PC-9 (cell line): ENCODE measurements at regions not wholly inside any gene's neighbourhood (a gene's known extent, or its start where the extent isn't known, plus 50 kb on each side); places are given as distances from the start of the nearest gene placed in this dataset.

Experiments
- BruUV-seq: library from RNA; stranded (reverse); fragments of 400-500 nt; replicated peaks from 2 replicates; lab custom pipeline; 2021; lab: Mats Ljungman, UMichigan
- CTCF ChIA-PET: fragments of 300-600 bp; sonication (Branson Sonifier 250); formaldehyde crosslinking; loops from one replicate; lab custom pipeline; 2022; ENCODE audit warnings: antibody characterized with exemption; lab: Charles Lee
- POLR2A ChIA-PET: fragments of 300-600 bp; sonication (Branson Sonifier 250); formaldehyde crosslinking; loops from one replicate; lab custom pipeline; 2022; ENCODE audit warnings: antibody characterized with exemption; ENCODE audit not compliant: unreplicated experiment; lab: Charles Lee
- DNase-seq, 2 experiments: peaks; one replicate each; pipeline versions ENCODE4 v3.0.0 to v3.0.0-alpha.2; 2015 to 2022; ENCODE audit warnings: mixed read lengths in 1 of 2
- H2AFZ ChIP-seq: fragments of 200-600 bp; sonication (generic); 2 replicates; pipeline ENCODE4 v1.8.1; 2017; ENCODE audit warnings: antibody characterized with exemption
- H3F3A ChIP-seq: fragments of 200-600 bp; sonication (generic); 2 replicates; pipeline ENCODE4 v1.8.1; 2017; ENCODE audit warnings: antibody characterized with exemption, mild to moderate bottlenecking, low read depth; ENCODE audit not compliant: insufficient read depth
- H3K27ac ChIP-seq: fragments of 200-600 bp; sonication (generic); 2 replicates; pipeline ENCODE4 v1.6.1; 2016; ENCODE audit warnings: mixed run types
- H3K27me3 ChIP-seq: fragments of 200-600 bp; sonication (generic); 2 replicates; pipeline ENCODE4 v1.6.1; 2016; ENCODE audit warnings: low read depth, mixed run types; ENCODE audit not compliant: insufficient read depth
- H3K36me3 ChIP-seq: fragments of 200-600 bp; sonication (generic); 2 replicates; pipeline ENCODE4 v1.6.1; 2016; ENCODE audit warnings: low read depth, mixed run types
- H3K4me1 ChIP-seq: fragments of 200-600 bp; sonication (generic); replicated peaks from 2 replicates; pipeline ENCODE4 v1.6.1; 2016; ENCODE audit warnings: mixed run types; ENCODE audit not compliant: insufficient read depth
- H3K4me2 ChIP-seq: fragments of 200-600 bp; sonication (generic); 2 replicates; pipeline ENCODE4 v1.6.1; 2017; ENCODE audit warnings: mixed run types
- H3K4me3 ChIP-seq: fragments of 200-600 bp; sonication (generic); 2 replicates; pipeline ENCODE4 v1.6.1; 2016; ENCODE audit warnings: mixed run types
- H3K79me2 ChIP-seq: fragments of 200-600 bp; sonication (generic); 2 replicates; pipeline ENCODE4 v1.6.1; 2017; ENCODE audit warnings: low read depth, mixed run types
- H3K9me2 ChIP-seq: fragments of 200-600 bp; sonication (generic); 2 replicates; pipeline ENCODE4 v1.8.1; 2017; ENCODE audit warnings: mild to moderate bottlenecking; ENCODE audit not compliant: insufficient read depth
- H3K9me3 ChIP-seq: fragments of 200-600 bp; sonication (generic); 2 replicates; pipeline ENCODE4 v1.8.1; 2016; ENCODE audit warnings: low read depth; ENCODE audit not compliant: insufficient read depth
- H4K20me1 ChIP-seq: fragments of 200-600 bp; sonication (generic); 2 replicates; pipeline ENCODE4 v1.8.1; 2017; ENCODE audit not compliant: insufficient read depth
- EZH2 ChIP-seq: fragments of 200-600 bp; sonication (generic); IDR thresholded peaks from 2 replicates; pipeline ENCODE4 v1.8.0; 2017; ENCODE audit warnings: antibody characterized with exemption, low read depth
- intact Hi-C: fragments of 100-400 bp; cut with micrococcal nuclease; formaldehyde crosslinking; loops from one replicate; pipeline ENCODE4 v1.10.0; 2022; ENCODE audit not compliant: unreplicated experiment
- TF ChIP-seq, protein P1 (sequence below): fragments of 200-600 bp; sonication (generic); conservative IDR thresholded peaks from 2 replicates; pipeline ENCODE4 v1.6.1; 2017; ENCODE audit warnings: mixed run types, antibody characterized with exemption, mild to moderate bottlenecking, moderate library complexity

DNA sequence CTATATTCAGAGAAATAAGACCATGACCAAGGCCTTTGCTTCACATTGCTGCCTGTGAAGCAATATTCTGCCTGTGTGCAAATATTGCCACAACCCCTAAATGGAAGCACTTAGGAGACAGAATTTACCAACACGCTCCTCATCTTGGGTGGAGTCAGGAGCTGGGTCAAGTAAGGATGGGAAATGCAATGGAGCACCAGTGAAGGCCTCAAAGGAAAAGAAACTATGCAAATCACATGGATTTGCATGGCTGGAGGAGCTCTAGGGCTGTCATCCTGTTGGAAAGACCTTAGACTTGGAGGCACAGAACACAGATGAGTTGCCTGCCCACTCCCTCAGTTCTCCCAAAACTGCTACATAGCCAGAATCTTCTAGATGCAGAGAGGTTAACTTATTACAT, 435.5 kb downstream of the SIPA1L2 start:
- H4K20me1 ChIP-seq: no peaks in the 10 kb centered on the region
- 0 out of 2 replicates have a peak, but pooled peaks cover 6% of the 10 kb centered on the region for H3F3A ChIP-seq
- H3K27ac ChIP-seq: no peak overlapping the region
- no peaks in the 10 kb centered on the region for H3K9me3 ChIP-seq
- H3K79me2 ChIP-seq: no peaks in the 10 kb centered on the region
- H3K4me3 ChIP-seq: no peak overlapping the region
- H3K27me3 ChIP-seq: peaks cover 14% of the 10 kb centered on the region
- no peaks in the 10 kb centered on the region for H3K9me2 ChIP-seq
- no peak for DNase-seq
- intact Hi-C loops: no loop called here
- no peak for TF ChIP-seq EZH2
- TF ChIP-seq, protein P1, sequence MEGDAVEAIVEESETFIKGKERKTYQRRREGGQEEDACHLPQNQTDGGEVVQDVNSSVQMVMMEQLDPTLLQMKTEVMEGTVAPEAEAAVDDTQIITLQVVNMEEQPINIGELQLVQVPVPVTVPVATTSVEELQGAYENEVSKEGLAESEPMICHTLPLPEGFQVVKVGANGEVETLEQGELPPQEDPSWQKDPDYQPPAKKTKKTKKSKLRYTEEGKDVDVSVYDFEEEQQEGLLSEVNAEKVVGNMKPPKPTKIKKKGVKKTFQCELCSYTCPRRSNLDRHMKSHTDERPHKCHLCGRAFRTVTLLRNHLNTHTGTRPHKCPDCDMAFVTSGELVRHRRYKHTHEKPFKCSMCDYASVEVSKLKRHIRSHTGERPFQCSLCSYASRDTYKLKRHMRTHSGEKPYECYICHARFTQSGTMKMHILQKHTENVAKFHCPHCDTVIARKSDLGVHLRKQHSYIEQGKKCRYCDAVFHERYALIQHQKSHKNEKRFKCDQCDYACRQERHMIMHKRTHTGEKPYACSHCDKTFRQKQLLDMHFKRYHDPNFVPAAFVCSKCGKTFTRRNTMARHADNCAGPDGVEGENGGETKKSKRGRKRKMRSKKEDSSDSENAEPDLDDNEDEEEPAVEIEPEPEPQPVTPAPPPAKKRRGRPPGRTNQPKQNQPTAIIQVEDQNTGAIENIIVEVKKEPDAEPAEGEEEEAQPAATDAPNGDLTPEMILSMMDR: no peak
- H3K4me2 ChIP-seq: no peak overlapping the region
- no peaks in the 10 kb centered on the region for H3K4me1 ChIP-seq
- ChIA-PET CTCF (no interaction called here), POLR2A (no interaction called here)
- BruUV-seq: no TSS peak
- no peaks in the 10 kb centered on the region for H3K36me3 ChIP-seq
- H2AFZ ChIP-seq: no peak overlapping the region

DNA sequence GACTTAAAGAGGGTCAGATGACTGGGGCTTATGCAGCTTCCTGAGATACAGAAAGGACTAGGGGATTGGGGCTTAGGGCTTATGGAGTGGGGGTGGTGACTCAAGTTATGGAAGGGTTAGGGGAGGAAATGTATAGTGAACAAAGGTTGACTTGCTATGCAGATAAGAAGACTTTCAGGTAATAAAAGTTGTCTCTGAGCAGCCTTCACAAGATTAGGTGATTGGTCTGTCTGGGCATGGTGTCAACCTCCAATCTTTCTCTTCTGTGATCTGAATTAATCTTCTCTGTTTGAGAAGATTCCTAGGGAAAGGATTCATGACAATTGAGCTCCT, 436.5 kb downstream of the SIPA1L2 start:
- Histone ChIP-seq H3F3A (0 out of 2 replicates have a peak, but pooled peaks cover 6% of the 10 kb centered on the region), H3K36me3 (no peaks in the 10 kb centered on the region), H3K27me3 (peaks cover 24% of the 10 kb centered on the region), H3K27ac (no peak overlapping the region), H2AFZ (no peak overlapping the region), H3K4me1 (no peaks in the 10 kb centered on the region), H3K9me3 (no peaks in the 10 kb centered on the region), H3K9me2 (no peaks in the 10 kb centered on the region), H4K20me1 (no peaks in the 10 kb centered on the region), H3K79me2 (no peaks in the 10 kb centered on the region), H3K4me2 (no peak overlapping the region), H3K4me3 (no peak overlapping the region)
- CTCF ChIA-PET: no interaction called here
- no peak for DNase-seq
- no TSS peak for BruUV-seq
- TF ChIP-seq, protein P1: no peak
- TF ChIP-seq EZH2: no peak
- POLR2A ChIA-PET: no interaction called here
- intact Hi-C loops: no loop called here

DNA sequence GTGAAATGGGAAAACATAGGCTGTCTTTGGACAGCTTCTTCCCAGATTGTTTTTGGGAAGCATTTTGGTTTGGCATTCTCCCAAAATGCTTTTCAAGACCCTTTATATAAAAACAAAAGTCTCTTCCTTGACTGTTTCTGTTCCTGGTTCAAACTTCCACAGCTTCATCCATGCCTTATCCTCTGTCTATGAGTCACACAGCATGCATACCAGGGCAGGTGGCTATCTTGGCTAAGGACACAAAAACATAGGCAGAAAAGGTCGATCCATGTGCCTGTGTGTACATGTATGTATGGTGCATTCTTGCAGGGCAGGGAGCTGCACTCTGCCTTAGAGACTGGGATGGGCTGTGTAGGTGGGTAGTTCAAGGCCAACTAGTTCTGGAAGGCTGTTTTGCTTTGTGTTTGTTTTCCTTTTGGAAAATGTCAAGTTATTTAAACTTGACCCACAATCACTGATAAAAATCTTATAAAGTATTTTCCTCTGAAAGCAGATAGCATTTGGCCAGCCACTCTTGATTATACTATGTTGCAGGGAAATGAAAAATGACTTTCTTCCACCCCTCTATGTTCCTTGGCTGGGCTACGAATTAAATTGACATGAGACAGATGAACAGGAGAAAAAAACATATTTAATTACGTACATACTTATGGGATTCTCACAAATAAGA, 437.0 kb downstream of the SIPA1L2 start:
- Histone ChIP-seq H3K4me3 (no peak overlapping the region), H3K36me3 (no peaks in the 10 kb centered on the region), H2AFZ (no peak overlapping the region), H3K27me3 (peaks cover 29% of the 10 kb centered on the region), H4K20me1 (no peaks in the 10 kb centered on the region), H3K9me3 (no peaks in the 10 kb centered on the region), H3K9me2 (no peaks in the 10 kb centered on the region), H3K4me2 (no peak overlapping the region), H3F3A (0 out of 2 replicates have a peak, but pooled peaks cover 6% of the 10 kb centered on the region), H3K27ac (no peak overlapping the region), H3K79me2 (no peaks in the 10 kb centered on the region), H3K4me1 (no peaks in the 10 kb centered on the region)
- POLR2A ChIA-PET: no interaction called here
- no TSS peak for BruUV-seq
- intact Hi-C loops: no loop called here
- DNase-seq: no peak
- TF ChIP-seq EZH2: no peak
- TF ChIP-seq, protein P1: no peak
- CTCF ChIA-PET: no interaction called here
